ENCODE measurements at regions not wholly inside any gene's neighbourhood (a gene's known extent, or its start where the extent isn't known, plus 50 kb on each side); places are given as distances from the start of the nearest gene placed in this dataset.

DNA sequence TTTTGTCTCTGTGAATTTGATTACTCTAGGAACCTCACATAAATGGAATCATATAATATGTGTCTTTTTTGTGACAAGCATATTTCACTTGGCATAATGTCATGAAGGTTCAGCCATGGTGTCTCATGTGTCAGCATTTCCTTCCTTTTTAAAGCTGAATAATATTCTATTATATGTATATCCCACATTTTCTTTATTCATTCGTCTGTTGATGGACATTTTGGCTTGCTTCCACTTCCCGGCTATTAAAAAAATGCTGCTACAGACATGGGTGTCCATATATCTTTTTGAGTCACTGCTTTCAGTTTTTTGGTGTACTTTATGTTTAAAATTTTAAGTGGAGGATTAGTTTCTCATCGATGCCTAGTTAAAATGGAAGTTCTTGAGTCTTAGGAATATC, 59.8 kb upstream of the C5orf63 start:
- no peak for DNase-seq (ENCODE audit: low read depth, low spot score)
- TF ChIP-seq, protein P1, sequence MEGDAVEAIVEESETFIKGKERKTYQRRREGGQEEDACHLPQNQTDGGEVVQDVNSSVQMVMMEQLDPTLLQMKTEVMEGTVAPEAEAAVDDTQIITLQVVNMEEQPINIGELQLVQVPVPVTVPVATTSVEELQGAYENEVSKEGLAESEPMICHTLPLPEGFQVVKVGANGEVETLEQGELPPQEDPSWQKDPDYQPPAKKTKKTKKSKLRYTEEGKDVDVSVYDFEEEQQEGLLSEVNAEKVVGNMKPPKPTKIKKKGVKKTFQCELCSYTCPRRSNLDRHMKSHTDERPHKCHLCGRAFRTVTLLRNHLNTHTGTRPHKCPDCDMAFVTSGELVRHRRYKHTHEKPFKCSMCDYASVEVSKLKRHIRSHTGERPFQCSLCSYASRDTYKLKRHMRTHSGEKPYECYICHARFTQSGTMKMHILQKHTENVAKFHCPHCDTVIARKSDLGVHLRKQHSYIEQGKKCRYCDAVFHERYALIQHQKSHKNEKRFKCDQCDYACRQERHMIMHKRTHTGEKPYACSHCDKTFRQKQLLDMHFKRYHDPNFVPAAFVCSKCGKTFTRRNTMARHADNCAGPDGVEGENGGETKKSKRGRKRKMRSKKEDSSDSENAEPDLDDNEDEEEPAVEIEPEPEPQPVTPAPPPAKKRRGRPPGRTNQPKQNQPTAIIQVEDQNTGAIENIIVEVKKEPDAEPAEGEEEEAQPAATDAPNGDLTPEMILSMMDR (IDR thresholded peaks at IDR 0.05; ENCODE audit: insufficient read depth, low read length, missing control alignments), result no peak
- POLR2A ChIA-PET, result no interaction called here
- CTCF ChIA-PET, result no interaction called here
- H3K4me3 ChIP-seq (ENCODE audit: low read depth, low read length), result no peak overlapping the region

DNA sequence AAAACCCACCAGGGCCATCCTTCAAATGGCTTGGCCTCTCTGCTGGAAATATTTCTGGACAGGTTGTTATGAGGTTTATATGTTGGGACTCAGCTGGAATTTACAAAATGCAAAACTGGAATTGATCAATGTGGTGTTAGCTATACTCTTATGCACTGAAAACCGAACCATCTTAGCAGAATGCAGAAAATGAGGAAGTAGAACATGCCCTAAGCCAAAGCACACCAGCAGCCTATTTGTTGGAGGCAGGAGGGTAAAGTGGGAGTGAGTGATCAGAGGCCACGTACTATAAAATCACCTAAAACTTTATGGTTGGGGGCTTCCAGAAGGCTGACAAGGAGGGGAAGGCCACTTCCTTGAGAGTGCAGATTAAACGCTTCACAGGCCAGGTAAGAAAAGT, 63.6 kb upstream of the C5orf63 start:
- TF ChIP-seq, protein P1 (IDR thresholded peaks at IDR 0.05; ENCODE audit: insufficient read depth, low read length, missing control alignments), result no peak
- H3K4me3 ChIP-seq (ENCODE audit: low read depth, low read length), result no peak overlapping the region
- CTCF ChIA-PET, result no interaction called here
- POLR2A ChIA-PET, result no interaction called here
- no peak for DNase-seq (ENCODE audit: low read depth, low spot score)

DNA sequence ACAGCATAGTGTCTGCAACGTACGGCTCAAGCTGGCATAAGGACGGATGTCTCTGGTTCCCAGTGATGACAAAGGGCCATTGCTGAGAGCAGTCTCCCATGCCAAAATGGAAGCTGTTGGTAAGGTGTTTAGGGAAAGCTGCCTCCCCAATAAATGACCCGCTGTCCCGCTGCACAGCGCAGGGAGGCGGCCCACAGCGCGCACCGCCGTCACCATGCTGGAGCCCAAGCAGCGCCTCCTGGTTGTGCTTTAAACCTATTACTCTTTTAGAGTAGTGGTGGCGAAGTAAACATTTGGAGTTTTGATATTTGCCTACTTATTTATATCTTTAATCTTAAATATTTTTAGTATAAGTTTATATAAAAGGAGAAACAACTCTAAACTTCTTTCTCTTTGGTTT, 70.4 kb upstream of the C5orf63 start:
- TF ChIP-seq, protein P1 (IDR thresholded peaks at IDR 0.05; ENCODE audit: insufficient read depth, low read length, missing control alignments), result no peak
- CTCF ChIA-PET, result no interaction called here
- no peak for DNase-seq (ENCODE audit: low read depth, low spot score)
- POLR2A ChIA-PET, result no interaction called here
- H3K4me3 ChIP-seq (ENCODE audit: low read depth, low read length), result no peak overlapping the region

DNA sequence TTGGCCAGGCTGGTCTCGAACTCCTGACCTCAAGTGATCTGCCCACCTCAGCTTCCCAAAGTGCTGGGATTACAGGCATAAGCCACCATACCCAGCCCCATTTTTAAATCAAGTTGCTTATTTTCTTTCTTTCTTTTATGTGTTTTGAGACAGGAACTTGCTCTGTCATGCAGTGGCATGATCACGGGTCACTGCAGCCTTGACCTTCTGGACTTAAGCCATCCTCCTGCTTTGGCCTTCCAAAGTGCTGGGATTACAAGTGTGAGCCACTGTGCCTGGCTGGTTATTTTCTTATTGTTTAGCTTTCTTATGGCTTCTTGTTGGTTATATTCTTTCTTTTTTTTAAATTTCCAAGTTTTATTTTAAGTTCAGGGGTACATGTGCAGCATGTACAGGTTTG, 79.7 kb upstream of the C5orf63 start:
- TF ChIP-seq, protein P1 (IDR thresholded peaks at IDR 0.05; ENCODE audit: insufficient read depth, low read length, missing control alignments), result no peak
- no peak for DNase-seq (ENCODE audit: low read depth, low spot score)
- ChIA-PET CTCF (no interaction called here), POLR2A (no interaction called here)
- no peak overlapping the region for H3K4me3 ChIP-seq (ENCODE audit: low read depth, low read length)

DNA sequence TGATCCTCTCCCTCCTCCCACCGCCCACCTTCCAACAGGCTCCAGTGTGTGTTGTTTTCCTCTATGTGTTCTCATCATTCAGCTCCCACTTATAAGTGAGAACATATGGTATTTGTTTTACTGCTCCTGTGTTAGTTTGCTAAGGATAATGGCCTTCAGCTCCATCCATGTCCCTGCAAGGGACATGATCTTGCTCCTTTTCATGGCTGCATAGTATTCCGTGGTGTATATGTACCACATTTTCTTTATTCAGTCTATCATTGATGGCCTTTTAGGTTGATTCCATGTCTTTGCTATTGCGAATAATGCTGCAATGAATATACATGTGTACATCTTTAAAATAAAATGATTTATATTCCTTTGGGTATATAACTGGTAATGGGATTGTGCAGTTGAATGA, 80.2 kb upstream of the C5orf63 start:
- TF ChIP-seq, protein P1 (IDR thresholded peaks at IDR 0.05; ENCODE audit: insufficient read depth, low read length, missing control alignments), result no peak
- POLR2A ChIA-PET, result no interaction called here
- CTCF ChIA-PET, result no interaction called here

DNA sequence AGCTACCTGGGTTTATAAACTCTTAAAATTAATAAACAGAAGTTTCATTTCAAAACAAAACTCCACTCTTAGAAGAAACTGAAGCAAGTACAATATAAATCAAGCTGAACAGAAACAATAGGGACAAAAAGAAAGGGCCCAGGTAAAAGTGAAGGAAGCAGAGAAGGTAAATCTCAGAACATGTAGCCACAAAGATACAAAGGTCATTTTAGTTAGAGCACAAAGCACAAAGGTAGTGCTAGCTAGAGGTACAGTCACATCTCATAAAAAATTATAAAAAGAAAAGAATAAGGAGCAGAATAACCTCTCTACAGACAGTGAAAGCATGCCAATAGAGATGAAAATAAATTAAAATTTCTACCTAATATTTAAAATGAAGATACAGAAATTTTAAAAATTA, 90.4 kb upstream of the C5orf63 start:
- H3K4me3 ChIP-seq (ENCODE audit: low read depth, low read length), result no peak overlapping the region
- ChIA-PET POLR2A (no interaction called here), CTCF (no interaction called here)
- TF ChIP-seq, protein P1 (IDR thresholded peaks at IDR 0.05; ENCODE audit: insufficient read depth, low read length, missing control alignments), result no peak
- no peak for DNase-seq (ENCODE audit: low read depth, low spot score)

More for the DNA sequence above, 80.2 kb upstream of the C5orf63 start:
- no peak overlapping the region for H3K4me3 ChIP-seq (ENCODE audit: low read depth, low read length)
- no peak for DNase-seq (ENCODE audit: low read depth, low spot score)
